IPS-NIHi11 (cell line): ENCODE measurements at regions not wholly inside any gene's neighbourhood (a gene's known extent, or its start where the extent isn't known, plus 50 kb on each side); places are given as distances from the start of the nearest gene placed in this dataset.

ENCODE experiments used
- DNase-seq: peaks from one replicate; pipeline ENCODE4 v3.0.0; 2012; ENCODE audit warnings: mixed read lengths, low spot score

DNA sequence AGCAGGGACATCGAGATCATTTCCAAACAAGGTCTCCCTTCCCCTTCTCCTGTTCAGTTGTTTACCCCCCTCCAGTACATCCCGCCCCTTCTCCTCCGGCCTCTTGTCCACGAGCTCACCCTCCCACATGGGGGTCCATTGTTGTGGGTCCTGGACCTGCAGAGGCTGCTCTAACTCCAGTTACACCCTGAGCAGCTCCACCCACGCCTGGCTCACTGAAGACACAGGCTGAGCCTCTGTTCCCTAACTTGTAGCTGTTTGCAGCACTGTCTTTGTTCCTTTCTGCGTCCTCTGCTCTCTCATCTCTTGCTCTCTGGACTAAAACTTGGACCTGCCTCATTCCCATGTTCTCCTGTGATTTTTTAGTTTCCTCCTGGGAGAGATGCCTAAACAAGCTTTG is 377.5 kb downstream of the MED10 start:
- DNase-seq, result peak; percentile 15

DNA sequence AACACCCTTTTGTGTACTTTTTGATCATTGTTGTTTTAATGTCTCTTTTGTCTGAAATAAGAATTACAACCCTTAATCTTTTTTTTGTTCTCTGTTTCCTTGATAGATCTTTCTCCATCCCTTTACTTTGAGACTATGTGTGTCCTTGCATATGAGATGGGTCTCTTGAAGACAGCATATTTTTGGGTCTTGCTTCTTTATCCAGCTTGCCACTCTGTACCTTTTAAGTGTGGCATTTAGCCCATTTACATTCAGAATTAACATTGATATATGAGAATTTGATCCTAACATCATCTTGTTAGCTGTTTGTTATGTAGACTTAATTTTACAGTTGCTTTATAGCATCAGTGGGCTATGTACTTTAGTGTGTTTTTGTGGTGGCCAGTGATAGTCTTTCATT is 382.5 kb downstream of the MED10 start:
- DNase-seq, result no peak

DNA sequence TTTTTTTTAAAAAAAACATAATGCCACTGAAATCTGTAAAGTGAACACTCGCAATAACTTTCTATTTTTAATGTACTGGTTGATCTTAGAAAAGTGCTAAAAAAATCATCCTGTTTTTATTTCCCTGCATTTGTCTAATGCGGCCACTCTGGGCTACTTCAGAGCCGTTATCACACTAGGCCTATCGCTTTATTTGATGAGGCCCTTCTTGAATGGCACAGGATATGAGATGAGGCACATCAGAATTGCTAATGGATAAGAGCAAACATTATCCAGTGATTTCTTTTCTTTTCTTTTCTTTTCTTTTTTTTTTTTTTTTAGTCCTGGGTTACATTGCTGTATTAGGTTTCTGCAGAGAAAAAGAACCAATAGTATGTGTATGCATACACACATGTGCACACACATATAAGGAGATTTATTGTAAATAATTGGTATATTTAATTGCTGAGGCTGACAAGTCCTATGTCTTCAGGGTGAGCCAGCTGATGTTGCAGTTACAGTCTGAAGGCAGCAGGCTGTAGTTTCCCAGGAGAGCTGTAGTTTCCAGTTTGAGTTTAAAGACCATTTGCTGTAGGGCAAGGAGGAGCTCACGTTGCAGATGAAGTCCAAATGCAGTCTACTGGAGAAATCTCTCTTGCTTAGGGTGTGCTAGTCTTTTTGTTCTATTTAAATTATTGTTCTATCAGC is 391.7 kb downstream of the MED10 start:
- no peak for DNase-seq

DNA sequence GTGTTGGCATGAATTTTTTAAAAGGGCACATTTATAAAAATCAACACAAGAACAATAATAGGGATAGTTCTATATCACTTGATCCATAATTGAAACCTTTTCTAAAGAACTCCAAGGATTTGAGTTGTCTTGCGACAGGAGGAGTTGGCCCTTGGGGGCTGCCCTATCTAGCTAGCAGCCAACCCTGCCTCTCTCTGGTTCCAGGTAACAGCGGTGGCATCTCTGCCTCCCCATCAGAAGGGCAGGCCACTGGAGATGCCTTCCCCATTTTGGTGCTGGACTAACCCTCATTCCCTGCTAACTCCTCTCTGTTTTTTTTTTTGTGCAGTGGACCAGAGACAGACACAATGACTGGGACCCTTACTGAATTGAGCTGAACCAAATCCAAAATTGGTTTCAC is 393.0 kb downstream of the MED10 start:
- DNase-seq, result no peak

DNA sequence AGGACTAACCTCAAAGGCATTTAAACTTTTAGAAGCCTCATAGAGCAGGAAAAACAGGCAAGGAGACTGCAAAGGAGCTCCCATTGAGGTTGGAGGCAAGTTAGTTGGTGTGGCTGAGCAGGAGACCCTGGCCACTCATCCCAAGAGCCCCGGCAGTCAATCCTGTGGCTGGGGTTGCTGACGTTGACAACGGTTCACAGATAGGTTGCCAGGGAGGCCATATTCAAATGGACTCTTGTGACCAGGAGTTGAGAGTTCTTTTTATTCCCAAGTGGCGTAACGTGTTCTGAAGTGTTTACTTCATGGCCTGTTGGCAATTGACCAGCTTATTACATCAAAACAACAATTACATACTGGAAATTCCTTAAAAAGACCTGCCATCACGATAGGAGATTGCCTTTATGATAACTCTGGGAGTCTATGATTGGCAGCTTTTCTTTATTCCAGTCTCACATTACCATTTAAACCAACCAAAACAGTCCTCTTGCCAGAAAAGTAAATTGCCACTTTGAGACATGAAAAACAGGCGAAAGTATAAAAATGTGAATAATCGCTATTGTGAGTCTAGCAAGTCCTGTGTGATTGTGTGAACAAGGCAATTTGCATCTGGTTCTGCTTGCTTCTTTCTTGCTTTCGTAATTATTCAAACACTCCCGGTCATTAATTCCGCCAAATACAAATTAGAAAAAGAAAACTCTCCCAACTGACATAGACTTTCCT is 394.9 kb downstream of the MED10 start:
- DNase-seq, result no peak

DNA sequence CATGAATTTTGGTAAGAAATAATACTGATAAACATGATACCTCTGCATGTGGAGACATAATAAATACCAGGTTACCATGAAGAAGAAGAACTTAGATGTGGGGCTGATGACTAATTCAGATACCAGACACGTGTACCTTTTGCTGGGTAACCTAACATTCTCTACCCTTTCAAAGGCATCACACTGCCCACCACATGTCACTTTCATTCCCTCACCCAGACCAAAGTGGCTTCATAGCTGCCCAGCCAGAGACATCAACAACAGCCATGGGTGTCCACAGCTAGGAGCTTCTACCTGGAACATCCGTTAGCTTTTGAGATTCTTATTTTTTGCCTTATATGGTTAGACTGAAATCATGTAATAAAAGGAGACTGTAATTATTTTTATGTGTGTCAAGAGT is 396.8 kb downstream of the MED10 start:
- no peak for DNase-seq

DNA sequence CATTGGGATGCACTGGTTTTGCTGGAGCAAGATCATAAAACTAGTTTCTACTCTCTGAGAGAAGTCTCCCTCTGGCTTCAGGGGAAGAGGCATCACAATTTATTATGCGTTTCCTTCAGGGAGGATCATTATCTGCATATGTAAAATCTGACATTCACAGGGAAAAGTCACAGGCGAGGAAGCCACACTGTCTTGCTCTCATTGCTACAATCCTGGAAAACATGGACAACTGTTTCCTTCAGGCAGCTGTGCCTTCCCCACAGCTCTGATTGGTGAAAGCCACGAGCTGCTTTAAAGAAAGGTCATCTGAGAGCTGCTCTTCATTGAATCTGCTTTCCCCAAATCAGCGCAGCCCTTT is 397.8 kb downstream of the MED10 start:
- DNase-seq, result no peak

DNA sequence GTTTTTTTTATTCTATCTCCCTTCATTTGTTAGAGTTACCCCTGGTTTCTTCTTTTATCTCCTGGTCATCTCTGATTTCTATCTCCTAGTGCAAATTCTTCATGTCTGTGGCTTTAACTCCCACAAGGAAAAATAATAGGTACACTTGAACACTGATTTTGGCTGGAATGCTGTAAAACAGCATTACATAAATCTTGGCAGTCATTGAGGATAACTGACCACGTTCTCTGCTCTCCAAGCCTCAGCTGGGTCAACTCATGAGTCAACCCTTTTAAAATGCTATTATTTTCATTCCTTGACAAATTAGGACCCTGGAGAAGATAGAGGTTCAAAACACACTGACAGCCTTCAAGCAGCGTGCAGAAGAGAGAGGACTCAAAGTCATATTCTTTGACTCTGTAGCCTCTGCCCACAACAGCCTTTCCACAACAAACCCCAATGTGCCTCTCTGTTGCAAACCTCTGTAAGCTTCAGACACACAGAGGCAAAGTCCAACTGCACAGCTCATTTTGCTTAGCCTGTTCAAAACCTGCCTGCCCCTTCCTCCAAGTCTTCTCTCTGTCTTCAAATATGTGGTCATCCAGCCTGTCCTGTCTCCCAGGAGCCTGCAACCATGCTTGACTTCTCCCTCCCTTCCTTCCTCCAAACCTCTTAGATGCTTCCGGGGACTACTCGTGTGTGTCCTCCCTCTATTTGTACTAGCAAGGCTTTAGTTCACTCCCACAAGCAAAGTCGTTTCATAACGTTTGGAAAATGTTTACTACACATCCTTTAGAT is 398.4 kb downstream of the MED10 start:
- DNase-seq, result no peak

DNA sequence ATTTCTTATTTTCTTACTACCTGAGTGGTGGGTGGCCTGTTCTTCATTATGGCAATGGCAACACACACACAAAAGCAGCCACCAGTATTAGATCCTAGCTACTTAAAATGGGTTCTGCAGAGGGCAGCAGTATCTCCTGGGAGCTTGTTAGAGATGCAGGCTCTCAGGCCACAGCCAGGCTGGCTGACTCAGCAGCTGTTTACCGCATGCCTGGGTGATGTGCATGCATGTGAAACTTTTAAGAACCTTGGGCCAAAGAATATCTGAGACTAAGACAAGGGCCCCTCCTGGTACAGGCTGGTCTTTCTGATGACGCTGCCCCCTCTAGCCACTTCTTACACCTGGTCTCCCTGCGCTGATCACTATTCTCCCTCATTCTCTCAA is 399.0 kb downstream of the MED10 start:
- no peak for DNase-seq

DNA sequence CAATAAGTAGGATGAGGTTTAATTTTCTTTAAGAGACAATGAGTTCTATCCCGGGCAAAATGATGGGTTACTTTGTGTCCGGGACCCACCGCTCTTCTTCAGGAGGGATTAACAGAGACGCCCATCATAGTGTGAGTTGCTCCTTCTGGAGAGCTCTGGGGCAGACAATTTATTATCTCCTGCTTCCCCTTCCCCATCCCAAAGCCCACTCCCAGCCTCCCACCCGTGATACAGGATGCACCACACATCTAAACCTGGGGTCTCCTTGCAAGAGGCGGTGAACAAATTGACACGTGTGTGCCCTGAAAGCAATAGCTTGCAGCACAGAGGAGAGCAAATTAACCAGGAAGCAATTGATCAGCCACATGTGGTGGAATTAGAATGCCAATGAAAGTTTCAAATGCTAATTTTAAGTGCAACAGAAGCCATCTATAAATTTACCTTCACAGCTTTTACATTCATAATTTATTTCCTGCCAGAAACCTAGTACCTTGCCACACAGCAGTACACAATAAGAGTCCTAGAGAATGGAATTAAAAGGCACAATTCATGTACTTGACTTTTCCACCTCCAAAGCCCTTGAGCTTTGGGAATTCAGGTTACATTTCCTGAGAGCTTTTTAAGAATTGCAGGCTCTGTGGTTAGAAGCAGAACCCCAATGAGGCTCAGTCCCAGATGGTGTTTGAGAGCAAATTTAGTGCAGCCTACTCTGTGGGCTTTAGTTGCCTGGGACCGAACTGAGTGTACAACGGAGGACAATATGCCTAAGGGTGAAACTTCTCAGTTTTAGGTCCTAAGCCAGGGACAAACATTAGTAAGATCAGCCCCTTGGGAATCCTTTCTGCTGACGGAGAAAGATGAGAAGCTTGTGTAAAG is 399.6 kb downstream of the MED10 start:
- no peak for DNase-seq

DNA sequence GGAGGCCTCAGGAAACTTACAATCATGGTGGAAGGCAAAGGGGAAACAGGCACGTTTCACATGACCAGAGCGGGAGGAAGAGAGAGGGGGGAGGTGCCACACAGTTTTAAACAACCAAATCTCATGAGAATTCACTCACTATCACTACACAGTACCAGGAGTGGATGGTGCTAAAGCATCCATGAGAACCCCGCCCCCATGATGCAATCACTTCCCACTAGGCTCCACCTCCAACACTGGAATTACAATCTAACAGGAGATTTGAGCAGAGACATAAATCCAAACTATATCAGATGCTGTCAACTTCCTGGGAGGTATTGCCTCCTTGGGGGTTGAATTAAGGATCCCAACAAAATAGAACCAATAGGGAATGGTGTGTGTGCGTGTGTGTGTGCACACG is 407.1 kb downstream of the MED10 start:
- no peak for DNase-seq

DNA sequence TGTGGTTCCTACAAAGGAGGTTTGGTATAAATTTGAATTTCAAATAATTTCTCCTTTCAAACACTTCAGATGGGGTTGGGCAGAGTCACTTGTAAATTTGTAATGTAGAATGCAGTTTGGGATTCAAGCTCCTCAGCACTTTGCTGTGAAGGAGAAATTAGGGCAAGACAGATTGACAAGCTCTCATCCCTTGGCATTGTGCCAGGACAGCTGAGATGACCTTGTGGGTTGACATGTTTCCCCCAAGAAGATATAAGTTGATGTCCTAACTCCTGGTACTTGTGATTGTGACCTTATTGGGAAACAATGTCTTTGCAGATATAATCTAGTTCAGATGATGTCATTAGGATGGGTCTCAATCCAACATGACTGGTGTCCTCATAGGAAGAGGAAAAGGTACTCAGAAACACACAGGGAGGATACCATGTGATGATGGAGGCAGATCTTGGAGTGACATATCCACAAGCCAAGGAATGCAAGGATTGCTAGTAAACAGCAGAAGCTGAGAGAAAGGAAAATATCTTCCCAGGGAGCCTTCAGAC is 408.3 kb downstream of the MED10 start:
- DNase-seq, result no peak

DNA sequence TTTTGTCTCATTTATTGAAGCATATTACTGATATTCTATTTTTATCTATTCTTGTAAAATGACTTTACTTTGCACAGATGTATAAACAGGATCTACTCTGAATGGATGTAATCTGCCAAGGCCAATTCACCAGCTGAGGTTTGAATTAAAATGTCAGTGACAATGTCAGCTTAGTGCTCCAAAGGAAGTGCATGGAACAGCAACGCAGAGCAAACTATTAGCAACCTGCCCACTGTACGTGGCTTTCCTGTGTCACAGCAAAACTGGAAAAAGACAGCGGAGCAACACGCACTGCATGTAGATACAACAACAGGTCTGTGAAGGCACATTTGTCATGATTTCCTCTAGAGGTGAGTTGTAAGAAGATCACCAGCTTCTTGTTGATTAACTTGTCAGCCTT is 409.4 kb downstream of the MED10 start:
- DNase-seq, result no peak

DNA sequence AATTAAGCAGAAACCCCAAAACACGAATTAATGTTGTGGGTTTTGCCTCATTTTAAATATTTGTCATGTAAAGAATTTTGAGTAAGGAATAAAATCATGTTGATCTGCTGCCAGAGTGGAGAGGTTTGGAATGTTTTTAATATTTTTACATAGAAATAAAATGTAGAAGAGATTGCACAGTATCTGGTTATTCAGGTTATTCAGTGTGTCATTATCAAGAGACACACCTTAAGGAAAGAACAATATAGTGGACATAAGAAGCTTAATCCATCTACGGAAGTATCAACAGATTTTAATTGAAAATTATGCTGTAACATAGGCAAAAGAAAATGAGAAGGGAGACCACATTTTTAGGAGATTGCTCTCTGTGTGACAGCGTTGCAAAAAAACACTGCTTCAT is 410.4 kb downstream of the MED10 start:
- DNase-seq, result no peak

DNA sequence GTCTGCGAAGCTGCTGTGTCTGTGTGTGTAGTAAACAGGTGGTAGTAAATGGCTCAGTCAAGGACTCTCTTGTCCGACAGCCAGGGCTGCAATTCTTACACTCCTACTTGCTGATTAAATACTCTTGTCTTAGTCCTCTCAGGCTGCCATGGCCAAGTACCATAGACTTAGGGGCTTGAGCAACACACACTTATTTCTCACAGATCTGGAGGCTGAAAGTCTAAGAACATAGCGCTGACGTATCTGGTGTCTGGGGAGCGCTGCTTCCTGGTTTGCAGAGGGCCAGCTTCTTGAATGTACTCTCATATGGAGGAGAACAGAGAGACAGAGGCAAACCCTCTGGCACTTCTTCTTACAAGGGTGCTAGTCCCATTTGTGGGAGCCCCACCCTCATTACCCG is 411.0 kb downstream of the MED10 start:
- no peak for DNase-seq

DNA sequence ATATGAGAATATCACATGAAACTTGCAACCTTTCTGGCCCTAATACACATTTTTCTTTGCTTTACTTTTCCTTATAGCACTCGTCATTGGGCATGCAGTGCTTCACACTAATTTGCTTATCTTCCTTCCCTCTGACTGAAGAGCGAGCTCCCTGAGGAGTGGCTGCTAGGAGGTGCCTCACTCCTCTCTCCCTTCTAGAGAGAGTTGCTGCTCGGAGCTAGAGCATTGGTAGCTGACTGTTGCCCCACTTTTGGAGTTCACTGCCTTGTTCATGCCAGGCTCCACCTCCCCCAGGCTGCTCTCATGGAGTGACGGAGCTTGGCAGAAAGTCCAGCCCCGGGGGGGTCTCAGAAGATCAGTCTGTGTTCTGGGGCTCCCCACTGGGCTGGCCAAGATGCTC is 413.2 kb downstream of the MED10 start:
- no peak for DNase-seq

DNA sequence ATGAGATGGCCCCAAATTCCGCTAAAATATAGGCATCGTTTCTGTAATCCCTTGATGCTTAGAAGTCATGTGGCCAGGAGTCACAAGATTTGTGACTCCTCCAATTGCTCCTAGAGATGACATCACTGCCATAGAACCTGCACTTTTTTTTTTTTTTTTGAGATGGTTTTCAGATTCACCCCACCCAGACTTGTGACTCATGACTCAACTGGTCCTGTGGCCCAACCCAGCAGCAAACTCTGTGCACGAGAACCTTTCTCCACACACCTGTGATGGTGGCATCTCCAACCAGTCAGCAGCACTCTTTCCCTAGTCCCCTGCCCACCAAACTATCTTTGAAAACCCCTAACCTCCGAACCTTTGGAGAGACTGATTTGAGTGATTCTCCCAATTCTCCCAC is 414.0 kb downstream of the MED10 start:
- no peak for DNase-seq

DNA sequence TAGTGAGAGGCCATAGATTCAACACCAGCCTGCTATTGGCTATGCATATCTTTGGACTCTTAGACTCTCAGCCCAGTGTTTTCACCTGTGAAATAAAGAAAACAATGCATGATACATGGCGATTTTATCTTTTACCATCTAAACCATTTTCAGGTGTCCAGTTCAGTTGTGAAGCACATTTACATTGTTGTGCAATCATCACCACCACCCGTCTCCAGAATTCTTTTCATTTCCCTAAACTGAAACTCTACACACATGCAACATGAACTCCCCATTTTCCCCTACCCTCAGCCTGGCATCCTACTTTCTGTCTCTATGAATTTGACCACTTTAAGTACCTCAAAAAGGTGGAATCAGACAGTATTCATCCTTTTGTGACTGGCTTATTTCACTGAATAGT is 420.6 kb downstream of the MED10 start:
- DNase-seq, result no peak

DNA sequence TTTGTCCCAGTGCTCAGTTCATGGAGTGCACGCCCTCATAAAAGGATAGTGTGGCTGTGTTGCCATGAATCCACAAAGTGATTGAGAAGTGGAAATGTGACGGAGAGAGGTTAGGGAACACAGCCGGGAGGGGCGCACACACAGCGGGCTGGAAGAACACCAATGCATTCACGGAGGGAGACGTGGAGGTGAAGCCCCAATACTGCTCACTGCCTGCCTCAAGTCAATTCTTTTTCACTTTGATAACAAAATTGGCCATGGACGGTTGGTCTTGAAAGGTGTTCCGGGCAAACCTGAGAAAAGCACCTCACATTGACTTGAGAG is 424.1 kb downstream of the MED10 start:
- no peak for DNase-seq

DNA sequence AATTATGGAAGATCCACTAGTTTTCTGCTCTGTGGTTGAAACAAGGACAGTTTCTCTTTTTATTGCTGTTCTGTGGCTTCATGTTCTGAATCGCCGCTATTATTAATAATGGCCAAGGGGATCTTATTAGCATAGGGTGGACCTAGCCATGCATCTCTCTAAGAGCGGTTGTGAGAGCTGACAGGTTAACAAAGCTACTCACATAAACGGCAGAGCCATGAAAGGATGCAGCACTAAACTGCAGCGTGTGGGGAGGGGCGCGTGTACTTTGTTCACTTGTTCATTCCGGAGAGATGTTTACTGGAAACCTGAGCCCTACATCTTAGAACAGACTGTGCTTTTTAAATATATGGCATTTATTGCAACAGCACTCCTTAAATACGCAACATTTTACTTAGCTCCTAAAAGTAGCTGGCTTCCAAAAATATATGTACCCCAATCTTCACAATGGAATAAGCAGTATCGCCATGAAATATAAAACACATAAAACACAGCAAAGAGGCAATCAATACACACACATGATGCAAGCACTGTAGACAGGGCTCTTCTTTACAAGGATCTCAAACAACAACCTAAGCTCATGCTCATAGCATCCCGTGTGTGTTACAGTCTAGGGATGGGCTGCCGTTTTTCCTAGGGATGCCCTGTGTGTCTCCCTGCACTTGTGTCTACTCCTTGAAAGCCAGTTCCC is 424.6 kb downstream of the MED10 start:
- no peak for DNase-seq

DNA sequence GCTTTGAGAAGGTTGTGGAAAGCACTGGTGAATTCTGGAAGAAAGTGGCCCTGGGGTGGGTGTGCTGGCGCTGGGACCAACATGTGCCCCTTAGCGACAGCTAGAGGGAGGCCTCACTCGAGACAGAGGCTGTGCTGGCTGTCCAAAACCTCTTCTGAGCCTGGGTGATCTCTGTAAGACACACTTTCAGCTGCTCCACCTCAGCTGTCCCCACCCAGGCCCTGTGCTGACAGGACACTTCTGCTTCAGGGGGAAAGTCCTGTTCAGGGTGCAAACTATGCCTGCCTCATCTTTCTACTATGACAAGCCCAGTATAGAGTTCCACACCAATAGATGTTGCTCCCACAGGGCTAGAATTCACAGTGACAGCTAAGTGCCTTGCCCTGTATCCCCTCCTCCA is 426.4 kb downstream of the MED10 start:
- DNase-seq, result no peak

DNA sequence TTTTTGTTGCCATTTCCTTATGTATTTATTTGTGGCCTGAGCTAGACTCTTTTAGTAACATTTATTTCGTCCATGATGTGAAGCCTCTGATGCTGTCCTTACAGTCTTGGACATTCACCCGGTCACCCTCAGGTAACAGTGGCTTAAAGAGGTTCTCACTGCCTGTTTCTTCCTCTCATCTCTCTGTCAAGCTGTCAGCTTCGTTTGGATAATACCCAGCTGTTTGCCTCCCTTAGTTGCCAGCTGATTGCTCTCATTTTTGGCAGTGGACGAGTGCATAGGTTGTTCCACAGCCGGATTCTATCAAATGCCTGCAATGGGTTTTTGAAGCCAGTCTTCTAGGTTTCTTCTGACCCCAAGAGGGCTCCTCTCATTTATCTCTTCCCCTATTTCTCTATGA is 427.7 kb downstream of the MED10 start:
- no peak for DNase-seq
